Ovary (tissue), 7 donors: ENCODE measurements at regions not wholly inside any gene's neighbourhood (a gene's known extent, or its start where the extent isn't known, plus 50 kb on each side); places are given as distances from the start of the nearest gene placed in this dataset.

ENCODE experiments used
- DNase-seq, 5 donors: peaks; one replicate each; pipeline ENCODE4 v3.0.0-alpha.2; 2019 to 2020
- H3K27ac ChIP-seq, 2 donors: fragments of 200-600 bp; one replicate each; pipeline versions ENCODE4 v1.5.1 to v1.8.0; 2019 to 2022
- H3K27me3 ChIP-seq: fragments of 200-600 bp; one replicate; pipeline ENCODE4 v1.8.0; 2022
- H3K36me3 ChIP-seq: fragments of 200-600 bp; sonication (generic); one replicate; pipeline ENCODE4 v1.5.1; 2019
- H3K4me1 ChIP-seq: one replicate; pipeline ENCODE4 v1.8.1; 2013; ENCODE audit warnings: mild to moderate bottlenecking, moderate library complexity; ENCODE audit not compliant: insufficient read depth
- H3K4me3 ChIP-seq: fragments of 200-600 bp; sonication (generic); one replicate; pipeline ENCODE4 v1.5.1; 2017
- H3K9me3 ChIP-seq, 2 donors: fragments of 200-600 bp in 1 of 2; sonication (generic) in 1 of 2; one replicate each; pipeline versions ENCODE4 v1.5.1 to v1.8.1; 2013 to 2019; ENCODE audit warnings: mild to moderate bottlenecking in 1 of 2, moderate library complexity in 1 of 2
- CTCF ChIP-seq, 3 donors: fragments of 450-650 bp in 2 of 3; fragments of 200-600 bp in 1 of 3; IDR thresholded peaks; one replicate each; pipeline versions ENCODE4 v1.5.1 to v1.8.0; 2016 to 2022; ENCODE audit warnings: antibody characterized with exemption in 3 of 3, mild to moderate bottlenecking in 1 of 3
- EP300 ChIP-seq: sonication (generic); formaldehyde crosslinking; IDR thresholded peaks from one replicate; pipeline ENCODE4 v1.6.1; 2017; ENCODE audit warnings: antibody characterized with exemption
- POLR2A ChIP-seq: fragments of 450-650 bp; IDR thresholded peaks from one replicate; pipeline ENCODE4 v1.6.1; 2017; ENCODE audit warnings: antibody characterized with exemption, mild to moderate bottlenecking, moderate library complexity
- WGBS, 3 donors: extraction: QIAGEN DNeasy Blood & Tissue Kit in 1 of 3; methylation state at CpG; one replicate each; pipeline versions ENCODE4 v1.1.5 to v1.1.7; 2013 to 2017; 5-methylcytosine and 5-hydroxymethylcytosine counted together
- intact Hi-C, 4 donors: fragments of 100-400 bp; cut with DNase I; formaldehyde crosslinking; loops; one replicate each; pipeline versions ENCODE4 v1.11.0 to v1.15.1; 2022 to 2023
- donor health status: DM: no; HTN: no; CAD: no; lungs with moderate emphysema.
- donor health status: DM: no; HTN: no; CAD: no.
- donor health status: Bipolar disorder and iron deficiency.
- donor health status: DM: no; HTN: no; CAD: no.
- donor health status: DM: yes; HTN: yes; CAD: no.

DNA sequence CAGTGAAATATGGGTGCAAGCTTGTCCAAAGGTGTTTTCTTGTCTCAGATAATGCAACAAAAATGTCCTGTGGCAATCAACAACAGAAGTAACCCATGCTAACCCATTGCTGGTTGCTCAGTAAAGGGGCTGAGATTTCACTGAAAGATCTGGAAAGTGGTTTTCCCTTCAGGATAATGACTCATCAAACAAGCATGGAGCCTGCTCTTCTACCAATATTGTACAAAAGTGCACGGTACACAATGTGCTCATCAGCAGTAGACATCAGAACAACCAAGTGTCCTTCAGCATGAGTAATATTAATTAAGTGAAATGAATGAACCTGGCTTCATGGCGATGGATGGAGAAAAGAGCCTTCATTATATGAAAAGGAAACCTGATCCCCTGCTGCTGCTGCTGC lies 287.1 kb upstream of the NEBL start:
- Histone ChIP-seq H3K4me3 (no peak overlapping the region), H3K27me3 (no peaks in the 10 kb centered on the region), H3K4me1 (no peaks in the 10 kb centered on the region), H3K9me3 (no peaks in the 10 kb centered on the region), H3K27ac (no peak overlapping the region), H3K36me3 (no peaks in the 10 kb centered on the region)
- no peak for TF ChIP-seq CTCF (IDR thresholded peaks at IDR 0.05)
- no peak for TF ChIP-seq EP300
- TF ChIP-seq POLR2A = no peak
- intact Hi-C loops = no loop called here
- 75 to 90% (median 79%) methylated on average over 2 of the region's 2 CpGs for WGBS, 3 donors
- DNase-seq = no peak

GRCh38 chr10:21183025-21183424 lies 285.9 kb upstream of the NEBL start:
- TF ChIP-seq CTCF (IDR thresholded peaks at IDR 0.05) (no peak), POLR2A (no peak), EP300 (no peak)
- no peaks in the 10 kb centered on the region for H3K9me3 ChIP-seq
- H3K27me3 ChIP-seq = no peaks in the 10 kb centered on the region
- intact Hi-C loops = no loop called here
- 91 to 92% (median 92%) methylated on average over 5 of the region's 5 CpGs for WGBS, 3 donors
- no peaks in the 10 kb centered on the region for H3K4me1 ChIP-seq
- H3K36me3 ChIP-seq = no peaks in the 10 kb centered on the region
- no peak overlapping the region for H3K4me3 ChIP-seq
- no peak for DNase-seq
- H3K27ac ChIP-seq = no peak overlapping the region

- 84 to 90% (median 85%) methylated on average over 7 of the region's 7 CpGs for WGBS, 3 donors
- DNase-seq = no peak
- TF ChIP-seq POLR2A = no peak
- TF ChIP-seq CTCF (IDR thresholded peaks at IDR 0.05) = no peak
- TF ChIP-seq EP300 = no peak
- intact Hi-C loops = no loop called here
- no peak overlapping the region for H3K4me3 ChIP-seq
- no peaks in the 10 kb centered on the region for H3K4me1 ChIP-seq
- no peak overlapping the region for H3K27ac ChIP-seq
- H3K36me3 ChIP-seq = no peaks in the 10 kb centered on the region
- no peaks in the 10 kb centered on the region for H3K9me3 ChIP-seq
- no peaks in the 10 kb centered on the region for H3K27me3 ChIP-seq
These were observed 284.3 kb upstream of the NEBL start for GRCh38 chr10:21181451-21181850.

GRCh38 chr10:21180604-21181003 lies 283.5 kb upstream of the NEBL start:
- intact Hi-C loops = no loop called here
- Histone ChIP-seq H3K4me3 (no peak overlapping the region), H3K4me1 (no peaks in the 10 kb centered on the region), H3K27me3 (no peaks in the 10 kb centered on the region), H3K36me3 (no peaks in the 10 kb centered on the region), H3K27ac (no peak overlapping the region), H3K9me3 (no peaks in the 10 kb centered on the region)
- no peak for DNase-seq
- TF ChIP-seq EP300 (no peak), POLR2A (no peak), CTCF (IDR thresholded peaks at IDR 0.05) (no peak)
